ENCODE measurements at regions not wholly inside any gene's neighbourhood (a gene's known extent, or its start where the extent isn't known, plus 50 kb on each side); places are given as distances from the start of the nearest gene placed in this dataset.

DNA sequence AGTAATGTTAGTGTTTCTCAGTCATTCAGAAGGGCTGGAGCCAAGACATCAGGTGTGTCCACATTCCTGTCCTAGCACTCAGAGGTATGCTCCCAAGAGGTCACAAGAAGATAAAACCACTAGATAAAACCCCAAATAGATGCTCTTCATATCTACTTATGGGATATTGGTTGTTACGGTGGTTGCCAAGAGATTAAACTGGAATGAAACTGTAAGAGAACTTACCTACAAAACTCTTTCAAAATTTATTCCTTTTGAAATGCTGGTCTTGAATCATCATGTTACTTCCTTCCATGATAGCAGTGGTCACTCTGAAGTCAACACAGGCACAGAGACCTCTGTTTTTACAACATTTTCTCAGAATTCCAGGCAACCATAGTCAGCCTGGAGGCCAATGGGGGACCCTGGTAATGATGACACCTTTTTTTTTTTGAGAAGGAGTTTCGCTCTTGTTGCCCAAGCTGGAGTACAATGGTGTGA lies 122.4 kb upstream of the WSCD1 start:
- no peak for TF ChIP-seq CTCF (IDR thresholded peaks at IDR 0.05; ENCODE audit: low read length)
- no peak for TF ChIP-seq EZH2 (optimal IDR thresholded peaks at IDR 0.05; ENCODE audit: low read depth, low read length)
- TF ChIP-seq EZH2phosphoT487 (IDR thresholded peaks at IDR 0.05; ENCODE audit: low read length): no peak
